HG02623 (cell line): ENCODE measurements at regions not wholly inside any gene's neighbourhood (a gene's known extent, or its start where the extent isn't known, plus 50 kb on each side); places are given as distances from the start of the nearest gene placed in this dataset.

ENCODE experiments used
- ATAC-seq: cut with Tn5 transposase; IDR thresholded peaks from one replicate; pipeline ENCODE4 v1.9.1; 2021; ENCODE audit warnings: moderate library complexity; ENCODE audit not compliant: unreplicated experiment

GRCh38 chr6:14273191-14273590 is 155.6 kb downstream of the CD83 start:
- no peak for ATAC-seq

- no peak for ATAC-seq
Observed at GRCh38 chr6:14274016-14274415, 156.4 kb downstream of the CD83 start.

- ATAC-seq = no peak
Observed at GRCh38 chr6:14274546-14275492, 157.2 kb downstream of the CD83 start.

- no peak for ATAC-seq
Observed at GRCh38 chr6:14275493-14275851, 157.9 kb downstream of the CD83 start.

GRCh38 chr6:14276071-14276470 is 158.5 kb downstream of the CD83 start:
- no peak for ATAC-seq

GRCh38 chr6:14276667-14277404 is 159.3 kb downstream of the CD83 start:
- ATAC-seq = peak; percentile 77

GRCh38 chr6:14277405-14277930 is 159.9 kb downstream of the CD83 start:
- ATAC-seq = peak; percentile 34

GRCh38 chr6:14278006-14278405 is 160.4 kb downstream of the CD83 start:
- ATAC-seq = no peak

- ATAC-seq = no peak
Observed at GRCh38 chr6:14278446-14278845, 160.9 kb downstream of the CD83 start.

GRCh38 chr6:14280006-14280510 is 162.5 kb downstream of the CD83 start:
- no peak for ATAC-seq

- no peak for ATAC-seq
Observed at GRCh38 chr6:14280766-14281293, 163.3 kb downstream of the CD83 start.

- no peak for ATAC-seq
Observed at GRCh38 chr6:14281811-14282660, 164.5 kb downstream of the CD83 start.

- ATAC-seq = no peak
Observed at GRCh38 chr6:14282854-14283505, 165.4 kb downstream of the CD83 start.

- no peak for ATAC-seq
Observed at GRCh38 chr6:14283600-14284235, 166.1 kb downstream of the CD83 start.

- ATAC-seq = no peak
Observed at GRCh38 chr6:14284969-14285590, 167.5 kb downstream of the CD83 start.

GRCh38 chr6:14286144-14286543 is 168.6 kb downstream of the CD83 start:
- no peak for ATAC-seq

GRCh38 chr6:14286634-14287428 is 169.3 kb downstream of the CD83 start:
- no peak for ATAC-seq

GRCh38 chr6:14287707-14288106 is 170.1 kb downstream of the CD83 start:
- no peak for ATAC-seq
